OCI-LY3 (cell line): ENCODE measurements at regions not wholly inside any gene's neighbourhood (a gene's known extent, or its start where the extent isn't known, plus 50 kb on each side); places are given as distances from the start of the nearest gene placed in this dataset.
"Not testable (repeated sequence)": the region's sequence is repeated elsewhere in the genome, so short reads cannot be mapped to it uniquely, and the experiment has no call there.

Experiments
- H2AFZ ChIP-seq: fragments of 200-600, 300-600 bp; shearing (Covaris generic); 2 replicates; pipeline ENCODE4 v1.6.0; 2014; ENCODE audit warnings: antibody characterized with exemption, low read depth, low read length
- H3K27ac ChIP-seq: fragments of 200-600, 300-600 bp; sonication (generic); 2 replicates; pipeline ENCODE4 v1.5.1; 2014; ENCODE audit warnings: mild to moderate bottlenecking, low read length, moderate library complexity, mixed read lengths
- H3K27me3 ChIP-seq: fragments of 200-600, 300-600 bp; sonication (generic); 2 replicates; pipeline ENCODE4 v1.6.1; 2014; ENCODE audit warnings: low read depth, low read length, mixed read lengths
- H3K36me3 ChIP-seq: fragments of 200-600, 300-600 bp; sonication (generic); replicated peaks from 2 replicates; pipeline ENCODE3; 2014; ENCODE audit warnings: low read depth, low read length, mixed read lengths
- H3K4me1 ChIP-seq: fragments of 300-600, 200-600 bp; sonication (generic); 2 replicates; pipeline ENCODE4 v1.6.1; 2014; ENCODE audit warnings: low read length, mixed read lengths
- H3K4me2 ChIP-seq: fragments of 200-600, 300-600 bp; sonication (generic); 2 replicates; pipeline ENCODE4 v1.6.1; 2014; ENCODE audit warnings: low read length, mixed read lengths
- H3K4me3 ChIP-seq: fragments of 300-600, 200-600 bp; sonication (generic); 2 replicates; pipeline ENCODE4 v1.5.1; 2014; ENCODE audit warnings: antibody characterized with exemption, mild to moderate bottlenecking, low read length, moderate library complexity
- H3K79me2 ChIP-seq: fragments of 300-600, 200-600 bp; shearing (Covaris generic); 2 replicates; pipeline ENCODE4 v1.6.1; 2014; ENCODE audit warnings: mild to moderate bottlenecking, low read length, mixed read lengths
- H3K9ac ChIP-seq: fragments of 300-600, 200-600 bp; shearing (Covaris generic); 2 replicates; pipeline ENCODE4 v1.6.0; 2014; ENCODE audit warnings: mild to moderate bottlenecking, low read length, moderate library complexity
- H3K9me3 ChIP-seq: fragments of 200-600, 300-600 bp; shearing (Covaris generic); 2 replicates; pipeline ENCODE4 v1.6.1; 2014; ENCODE audit warnings: low read length, mixed read lengths; ENCODE audit not compliant: insufficient read depth
- H4K20me1 ChIP-seq: fragments of 200-600, 300-600 bp; sonication (generic); 2 replicates; pipeline ENCODE4 v1.6.1; 2016; ENCODE audit warnings: low read length, mixed read lengths; ENCODE audit not compliant: insufficient read depth
- CTCF ChIP-seq: fragments of 200-600, 300-600 bp; sonication (generic); IDR thresholded peaks from 2 replicates; pipeline ENCODE4 v1.5.1; 2014; ENCODE audit warnings: antibody characterized with exemption, low read length, low read depth
- EZH2phosphoT487 ChIP-seq: fragments of 200-600 bp; shearing (Covaris generic); IDR thresholded peaks from 2 replicates; pipeline ENCODE4 v1.6.1; 2018; ENCODE audit warnings: antibody characterized with exemption, mixed run types, low read depth

- H3K27me3 ChIP-seq, result no peaks in the 10 kb centered on the region
- no peak overlapping the region for H2AFZ ChIP-seq
- H3K4me2 ChIP-seq, result no peak overlapping the region
- H3K36me3 ChIP-seq, result peaks cover 3% of the 10 kb centered on the region
- no peak overlapping the region for H3K4me3 ChIP-seq
- H4K20me1 ChIP-seq, result no peaks in the 10 kb centered on the region
- H3K27ac ChIP-seq, result no peak overlapping the region
- peaks cover 7% of the 10 kb centered on the region for H3K4me1 ChIP-seq
- H3K9ac ChIP-seq, result no peak overlapping the region
- H3K79me2 ChIP-seq, result no peaks in the 10 kb centered on the region
- no peak for TF ChIP-seq CTCF
- no peak for TF ChIP-seq EZH2phosphoT487
- H3K9me3 ChIP-seq, result peaks cover 7% of the 10 kb centered on the region; the same call in 1 of the 2 replicates
Measured at GRCh38 chr9:90499761-90500160, 142.9 kb downstream of the DIRAS2 start.

DNA sequence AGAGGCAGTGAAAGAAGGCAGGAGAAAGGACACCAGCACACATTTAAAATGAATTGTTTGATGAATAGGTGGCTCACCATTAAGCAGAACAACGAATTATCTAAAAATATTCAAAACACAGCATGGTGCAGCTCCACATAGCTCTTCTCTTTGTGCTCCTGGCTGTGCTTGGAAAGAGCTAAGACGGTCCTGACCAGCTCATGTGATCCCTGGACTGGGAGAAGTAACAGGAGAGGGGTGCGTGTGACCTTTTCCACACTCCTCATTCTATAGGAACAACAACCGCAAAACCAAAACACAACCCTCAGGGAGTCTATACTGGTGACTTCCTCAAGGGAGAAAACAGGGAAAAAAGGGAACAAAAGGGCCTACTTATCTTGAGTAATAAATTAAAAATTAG lies 140.5 kb downstream of the DIRAS2 start:
- no peak overlapping the region for H3K4me2 ChIP-seq
- peaks cover 25% of the 10 kb centered on the region for H3K4me1 ChIP-seq
- H2AFZ ChIP-seq, result no peak overlapping the region
- no peaks in the 10 kb centered on the region for H3K79me2 ChIP-seq
- H3K9me3 ChIP-seq, result peaks cover 7% of the 10 kb centered on the region; the same call in 1 of the 2 replicates
- TF ChIP-seq CTCF (no peak), EZH2phosphoT487 (no peak)
- H4K20me1 ChIP-seq, result no peaks in the 10 kb centered on the region
- H3K27me3 ChIP-seq, result no peaks in the 10 kb centered on the region
- H3K4me3 ChIP-seq, result no peak overlapping the region
- H3K27ac ChIP-seq, result no peak overlapping the region
- no peak overlapping the region for H3K9ac ChIP-seq
- peaks cover 3% of the 10 kb centered on the region for H3K36me3 ChIP-seq

- Histone ChIP-seq H3K9me3 (peaks cover 7% of the 10 kb centered on the region; the same call in 1 of the 2 replicates), H3K27me3 (no peaks in the 10 kb centered on the region), H3K27ac (peak overlapping the region; percentile 27; the same call in 1 of the 2 replicates), H2AFZ (no peak overlapping the region), H3K4me3 (no peak overlapping the region), H4K20me1 (no peaks in the 10 kb centered on the region), H3K4me1 (peaks cover 28% of the 10 kb centered on the region), H3K9ac (no peak overlapping the region), H3K36me3 (peaks cover 3% of the 10 kb centered on the region), H3K79me2 (no peaks in the 10 kb centered on the region), H3K4me2 (no peak overlapping the region; the same call in 1 of the 2 replicates)
- no peak for TF ChIP-seq EZH2phosphoT487
- no peak for TF ChIP-seq CTCF
Measured at GRCh38 chr9:90504486-90504885, 138.1 kb downstream of the DIRAS2 start.

DNA sequence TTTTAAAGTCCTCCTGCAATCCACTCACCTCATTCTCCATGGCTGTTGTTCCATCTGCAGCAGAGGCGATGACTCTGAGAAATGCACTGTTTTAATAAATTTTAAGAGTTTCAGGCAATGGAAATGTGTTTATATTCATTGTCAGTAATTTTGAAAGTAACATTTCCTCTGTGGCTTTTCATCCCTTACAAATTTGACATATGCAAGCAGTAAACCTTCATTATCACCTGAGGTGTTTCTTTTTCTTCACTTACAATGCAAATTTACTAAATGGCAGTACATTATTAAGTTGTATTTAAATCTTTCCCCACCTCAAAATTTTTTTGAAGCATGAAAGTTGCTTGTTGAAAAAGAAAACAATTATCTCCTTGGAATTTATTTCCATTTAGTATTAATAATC lies 136.9 kb downstream of the DIRAS2 start:
- H3K9ac ChIP-seq, result no peak overlapping the region

GRCh38 chr9:90506402-90506801 lies 136.2 kb downstream of the DIRAS2 start:
- H3K4me2 ChIP-seq, H4K20me1 ChIP-seq, H3K4me3 ChIP-seq, H3K9me3 ChIP-seq, H3K27ac ChIP-seq, H2AFZ ChIP-seq, H3K27me3 ChIP-seq, H3K79me2 ChIP-seq, H3K36me3 ChIP-seq, H3K9ac ChIP-seq: not testable (repeated sequence)
- peaks cover 29% of the 10 kb centered on the region for H3K4me1 ChIP-seq

More for the DNA sequence above, 136.9 kb downstream of the DIRAS2 start:
- Histone ChIP-seq H3K9me3 (peaks cover 7% of the 10 kb centered on the region; the same call in 1 of the 2 replicates), H3K4me1 (peaks cover 29% of the 10 kb centered on the region), H3K27me3 (no peaks in the 10 kb centered on the region), H3K4me3 (peak overlapping the region; percentile 31), H2AFZ (no peak overlapping the region), H3K79me2 (no peaks in the 10 kb centered on the region), H3K36me3 (peaks cover 3% of the 10 kb centered on the region), H3K27ac (peak overlapping the region; percentile 52; the same call in 1 of the 2 replicates), H3K4me2 (peak overlapping the region; percentile 59), H4K20me1 (no peaks in the 10 kb centered on the region)
- TF ChIP-seq EZH2phosphoT487 (no peak), CTCF (no peak)
